ENCODE measurements at regions not wholly inside any gene's neighbourhood (a gene's known extent, or its start where the extent isn't known, plus 50 kb on each side); places are given as distances from the start of the nearest gene placed in this dataset.
A peak's percentile ranks its signal among the peaks of the same experiment; 100 is the strongest.
"Not testable (repeated sequence)": the region's sequence is repeated elsewhere in the genome, so short reads cannot be mapped to it uniquely, and the experiment has no call there.

DNA sequence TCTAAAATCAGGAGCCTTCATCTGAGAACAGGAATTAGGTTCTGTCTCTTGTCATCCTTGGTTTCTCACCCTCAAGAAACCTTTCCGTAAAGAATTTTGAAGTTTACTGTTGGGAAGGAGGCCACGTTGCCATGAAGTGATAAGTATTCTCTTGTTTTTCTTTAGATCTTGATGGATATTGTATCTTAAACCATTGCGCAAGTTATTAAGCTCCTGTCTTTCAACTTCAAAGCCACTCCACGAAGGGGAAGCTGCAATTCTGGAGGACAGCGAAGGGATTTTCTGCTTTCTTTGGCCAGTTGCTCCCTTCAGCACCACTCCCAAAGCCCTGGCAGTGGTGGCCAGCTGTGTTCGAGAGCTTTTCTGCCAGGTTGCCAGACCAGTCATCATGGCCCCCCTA lies 198.1 kb upstream of the EXOC2 start:
- DNase-seq = no peak

DNA sequence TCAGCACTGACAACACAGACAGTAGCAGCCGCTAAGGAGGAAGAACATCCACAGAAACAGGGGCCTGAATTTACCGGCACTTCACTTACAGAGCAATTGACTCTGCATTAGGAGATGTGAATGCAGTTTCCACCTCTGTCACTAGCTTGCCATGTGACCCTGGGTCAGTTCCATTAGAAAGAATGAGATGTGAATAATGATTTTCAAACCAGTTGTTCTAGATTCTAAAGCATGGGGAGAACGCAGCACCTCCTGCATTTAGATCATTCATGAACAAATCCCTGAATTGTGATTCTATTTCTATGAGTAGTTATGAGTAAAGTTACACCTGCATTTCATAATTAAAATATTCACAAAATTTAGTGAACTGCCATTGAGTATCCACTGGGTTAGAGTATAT lies 197.3 kb upstream of the EXOC2 start:
- DNase-seq = no peak

DNA sequence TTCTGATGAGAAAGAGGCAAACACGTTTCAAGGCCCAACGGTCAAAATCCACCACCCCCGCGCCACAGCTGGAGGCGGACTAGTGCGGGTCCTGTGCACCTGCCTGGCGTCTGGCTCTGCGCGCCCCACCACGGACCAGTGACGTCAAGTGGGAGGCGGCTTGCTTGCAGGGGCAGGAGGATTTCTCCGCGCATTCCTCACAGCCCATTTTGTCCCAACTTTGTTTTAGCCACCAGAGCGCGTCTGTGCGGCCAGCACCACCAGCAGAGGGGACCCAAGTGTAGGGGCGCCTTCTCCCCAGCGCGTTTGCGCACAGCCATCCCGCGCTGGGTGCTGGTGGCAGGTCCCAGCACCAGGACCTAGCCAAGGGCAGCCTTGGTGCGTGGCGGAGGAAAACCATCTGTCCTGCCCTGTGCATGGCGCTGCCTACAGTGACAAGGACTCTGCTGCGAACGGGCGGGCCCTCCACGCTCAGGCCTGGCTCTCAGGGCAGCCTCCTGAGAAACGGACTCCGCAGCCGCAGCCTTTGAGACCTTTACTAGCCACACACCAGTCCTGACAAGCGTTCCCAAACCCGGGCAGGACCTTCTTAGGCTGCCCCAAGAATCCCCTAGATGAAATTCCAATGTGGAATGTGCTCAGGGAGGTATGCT lies 194.8 kb upstream of the EXOC2 start:
- DNase-seq = no peak

DNA sequence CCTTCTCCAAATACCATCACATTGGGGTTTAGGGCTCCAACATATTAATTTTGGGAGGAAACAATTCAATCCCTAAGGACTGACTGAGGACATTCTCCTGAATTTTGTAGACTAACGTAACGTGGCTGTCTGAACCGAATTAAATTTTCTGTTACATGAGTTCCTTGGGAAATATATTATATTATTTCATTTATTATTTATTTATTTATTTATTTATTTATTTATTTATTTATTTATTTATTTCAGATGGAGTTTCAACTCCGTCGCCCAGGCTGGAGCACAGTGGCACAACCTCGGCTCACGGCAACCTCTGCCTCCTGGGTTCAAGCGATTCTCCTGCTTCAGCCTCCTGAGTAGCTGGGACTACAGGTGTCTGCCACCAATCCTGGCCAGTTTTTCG lies 193.2 kb upstream of the EXOC2 start:
- not testable (repeated sequence) for DNase-seq

DNA sequence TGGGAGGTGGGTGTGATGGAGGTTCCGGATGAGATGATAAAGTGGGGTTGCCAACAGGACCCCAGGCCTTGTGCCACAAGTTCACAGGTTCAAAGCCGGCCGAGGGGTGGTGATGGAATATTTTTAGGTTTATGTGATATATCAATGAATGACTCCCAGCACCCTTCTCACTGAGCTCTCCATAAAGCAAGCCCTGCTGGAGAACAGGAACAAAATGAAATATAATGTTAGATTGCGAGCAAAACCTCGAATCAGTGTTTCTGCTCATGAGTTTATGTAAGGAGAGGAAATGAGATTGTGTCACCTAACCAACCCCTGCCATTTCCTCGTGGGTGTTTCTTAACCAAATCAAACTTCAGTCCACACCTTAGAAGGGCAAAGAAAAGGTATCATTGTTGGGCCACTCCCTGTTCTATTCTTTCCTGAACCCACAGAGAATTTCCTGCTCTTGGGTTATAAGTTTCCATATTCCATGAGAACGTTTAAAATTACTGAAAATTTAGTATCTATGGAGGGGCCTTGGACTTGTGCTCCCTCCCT lies 192.2 kb upstream of the EXOC2 start:
- no peak for DNase-seq

DNA sequence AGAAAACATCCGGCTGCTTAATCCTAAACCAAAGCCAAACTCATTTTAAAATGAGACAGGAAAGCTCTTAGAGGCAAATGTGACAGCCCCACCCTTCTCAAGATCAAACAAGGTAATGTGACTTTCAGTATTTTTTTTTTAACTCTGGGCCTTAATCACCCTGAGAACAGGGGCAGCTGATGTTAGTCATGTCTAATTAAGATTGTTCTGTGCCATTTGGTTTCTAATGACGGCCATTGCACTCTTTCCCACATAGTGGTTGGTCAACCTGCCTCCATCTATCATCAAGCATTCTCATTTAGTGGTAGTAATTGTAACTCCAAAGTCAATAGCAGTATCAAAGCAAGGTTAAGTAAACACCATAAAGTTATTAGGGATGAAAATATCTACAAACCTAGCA lies 191.6 kb upstream of the EXOC2 start:
- no peak for DNase-seq

DNA sequence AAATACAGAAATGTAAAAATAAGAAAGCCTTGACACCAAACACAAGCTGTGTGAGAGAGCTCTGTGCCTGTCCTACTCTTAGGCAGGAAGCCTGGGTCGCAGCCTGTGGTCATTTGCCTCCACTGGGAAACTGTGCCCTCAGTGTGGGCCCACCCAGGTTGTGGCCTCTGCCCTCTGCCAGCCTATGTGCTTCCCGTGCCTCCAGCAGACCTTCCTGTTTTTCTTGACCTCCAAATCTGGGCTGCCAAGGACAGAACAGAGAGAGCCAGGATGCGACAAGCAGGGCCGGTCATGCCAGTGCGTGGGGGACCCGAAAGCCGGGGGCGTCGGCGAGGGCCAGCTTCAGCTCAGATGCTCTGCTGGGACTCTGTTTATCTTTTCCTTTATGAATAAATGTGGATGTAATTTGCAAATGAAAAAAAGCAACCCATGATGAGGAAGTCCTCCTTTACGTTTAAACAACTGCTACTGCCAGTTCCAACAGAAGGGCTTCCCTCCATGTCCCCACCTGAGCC lies 189.2 kb upstream of the EXOC2 start:
- DNase-seq = no peak

DNA sequence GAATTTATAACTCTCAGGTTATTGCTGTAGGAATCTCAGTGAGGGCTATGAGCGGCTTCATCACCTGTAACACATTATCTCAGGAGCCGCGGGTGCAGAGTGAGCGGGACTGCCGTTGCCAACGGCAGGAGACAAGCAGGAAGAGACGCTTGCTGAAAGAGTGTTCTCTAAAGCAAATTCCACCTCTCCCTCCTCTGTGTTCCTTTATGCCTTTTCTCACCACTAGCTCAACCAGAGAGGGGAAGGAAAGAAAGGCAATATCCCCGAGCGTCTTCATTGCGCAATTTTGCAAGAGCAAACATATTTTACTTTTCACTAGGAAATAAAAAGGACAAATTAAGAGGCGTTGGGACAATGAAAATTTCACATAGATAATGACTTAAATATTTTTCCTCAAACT lies 185.2 kb upstream of the EXOC2 start:
- DNase-seq = no peak

DNA sequence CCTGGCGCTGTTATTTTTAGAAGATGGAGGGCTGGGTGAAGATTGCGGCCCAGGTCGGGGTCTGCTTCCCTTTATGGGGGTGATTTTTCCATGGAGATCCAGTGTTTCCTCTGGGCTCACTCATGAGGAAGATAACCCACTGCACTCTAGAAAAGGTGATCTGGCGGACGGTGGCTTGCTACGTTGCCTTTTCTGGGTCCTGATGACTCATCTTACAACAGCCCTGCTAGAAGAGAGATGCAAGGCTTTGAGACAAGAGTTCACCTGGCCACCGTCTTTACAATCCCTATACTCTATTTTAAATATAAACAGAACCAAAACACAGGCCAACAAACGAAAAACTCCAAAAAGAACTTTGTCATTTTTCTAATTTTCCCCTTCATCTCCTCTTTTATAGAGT lies 182.1 kb upstream of the EXOC2 start:
- no peak for DNase-seq

DNA sequence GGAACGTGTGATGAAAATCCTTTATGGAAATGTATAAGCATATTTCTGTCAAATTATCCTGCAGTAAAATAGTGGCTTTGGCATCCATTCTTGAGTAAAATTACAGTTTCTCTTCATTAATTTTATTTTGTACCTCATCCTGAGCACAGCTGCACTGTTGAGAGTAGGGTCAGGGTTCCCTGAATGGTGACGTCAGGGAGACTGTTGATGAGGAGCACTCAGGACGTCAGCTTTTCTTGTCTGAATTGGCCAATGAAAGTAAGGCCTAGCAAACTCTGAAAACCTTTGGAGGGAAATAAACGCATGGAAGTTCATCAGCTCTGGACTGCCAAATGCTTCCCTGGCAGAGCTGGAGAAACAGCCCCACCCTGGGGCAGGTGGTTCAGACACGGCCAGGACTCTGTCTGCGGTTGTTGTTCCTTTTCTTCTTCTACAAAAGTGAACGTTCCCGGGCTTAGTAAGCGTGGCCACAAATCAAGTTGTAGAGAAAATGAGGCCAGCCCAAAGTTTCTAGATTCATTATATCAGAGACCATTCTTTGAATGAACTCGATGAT lies 179.7 kb upstream of the EXOC2 start:
- DNase-seq = no peak

DNA sequence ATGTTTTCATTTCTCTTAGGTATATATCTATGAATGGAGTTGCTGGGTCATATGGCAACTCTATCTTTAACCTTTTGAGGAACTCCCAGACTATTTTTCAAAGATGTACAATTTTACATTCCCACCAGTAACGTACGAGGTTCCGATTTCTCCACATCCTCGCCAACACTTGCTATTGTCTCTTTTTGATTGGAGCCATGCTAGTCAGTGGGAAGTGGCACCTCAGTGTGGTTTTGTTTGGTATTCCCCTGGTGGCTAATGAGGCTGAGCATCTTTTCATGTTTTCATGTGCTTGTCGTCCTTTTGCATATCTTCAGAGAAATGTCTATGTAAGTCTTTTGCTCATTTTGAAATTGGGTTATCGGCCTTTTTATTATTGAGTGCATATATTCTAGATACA lies 178.6 kb upstream of the EXOC2 start:
- DNase-seq = no peak

DNA sequence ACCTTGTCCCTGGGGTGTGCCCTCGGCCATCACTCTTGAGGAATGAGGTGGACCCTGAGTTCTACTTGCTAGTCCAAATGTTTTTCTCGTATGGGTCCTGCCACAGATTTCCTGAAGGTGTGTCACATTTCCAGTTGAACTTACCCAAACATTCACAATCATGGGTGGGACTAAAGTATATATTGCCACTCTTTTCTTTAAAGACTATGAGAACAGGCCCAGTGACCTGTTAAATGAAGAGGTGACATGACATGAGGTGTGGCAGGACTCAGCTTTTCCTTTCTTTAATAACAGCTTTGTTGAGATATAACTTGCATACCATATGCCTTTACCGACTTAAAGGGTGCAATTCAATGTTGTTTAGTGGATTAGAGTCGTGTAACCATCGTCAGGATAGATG lies 177.2 kb upstream of the EXOC2 start:
- DNase-seq = no peak

DNA sequence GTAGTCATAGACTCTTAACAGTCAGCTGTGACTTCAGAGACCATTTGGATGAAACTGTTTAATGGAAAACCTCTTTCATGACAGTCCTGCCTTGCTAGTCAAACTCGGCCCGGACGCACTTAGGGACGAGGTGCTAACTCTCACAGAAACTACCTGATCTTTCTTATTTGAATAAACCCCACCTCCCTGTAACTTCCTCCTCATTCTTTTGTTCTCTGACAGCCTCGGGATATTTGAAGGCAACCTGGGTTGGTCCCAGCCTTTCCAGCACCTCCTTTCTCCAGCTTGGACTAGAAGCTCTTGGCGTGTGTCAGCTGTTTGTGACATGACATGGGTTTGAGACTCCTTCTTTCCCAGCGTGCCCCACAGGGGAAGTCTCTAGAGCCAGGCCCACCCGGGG lies 175.3 kb upstream of the EXOC2 start:
- no peak for DNase-seq

DNA sequence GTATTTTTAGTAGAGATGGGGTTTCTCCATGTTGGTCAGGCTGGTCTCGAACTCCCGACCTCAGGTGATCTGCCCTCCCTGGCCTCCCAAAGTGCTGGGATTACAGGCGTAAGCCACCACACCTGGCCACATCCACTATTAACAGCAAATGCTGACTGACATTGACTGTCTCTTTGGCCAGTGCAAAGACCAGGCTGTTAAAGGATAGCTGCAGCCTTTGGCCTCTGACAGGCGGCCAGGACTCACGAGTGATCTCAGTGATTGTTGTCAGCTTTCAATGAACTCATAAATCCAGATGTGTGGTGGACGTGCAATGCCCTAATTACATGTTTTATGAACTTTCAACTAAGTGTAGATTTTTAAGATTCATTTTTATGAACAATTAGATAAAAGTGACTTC lies 174.4 kb upstream of the EXOC2 start:
- no peak for DNase-seq

DNA sequence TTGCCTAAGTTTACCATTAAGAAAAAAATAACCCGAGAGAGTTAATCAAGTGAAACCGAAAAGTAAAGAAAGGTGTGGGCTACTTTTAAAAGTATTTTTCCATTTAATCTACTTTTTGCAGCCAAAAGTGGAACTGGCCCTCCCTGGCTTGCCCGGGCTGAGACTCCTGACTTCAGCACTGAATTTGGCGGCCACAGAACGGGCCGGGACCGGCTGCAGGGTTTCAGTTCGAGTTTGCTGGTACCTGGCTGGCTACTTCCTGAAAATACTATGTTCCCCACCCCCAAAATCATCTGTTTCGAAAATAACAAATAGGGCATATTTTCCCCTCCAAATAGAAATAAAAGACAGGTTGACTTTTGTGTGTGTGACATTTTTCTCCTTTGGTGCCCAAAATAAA lies 173.4 kb upstream of the EXOC2 start:
- no peak for DNase-seq

DNA sequence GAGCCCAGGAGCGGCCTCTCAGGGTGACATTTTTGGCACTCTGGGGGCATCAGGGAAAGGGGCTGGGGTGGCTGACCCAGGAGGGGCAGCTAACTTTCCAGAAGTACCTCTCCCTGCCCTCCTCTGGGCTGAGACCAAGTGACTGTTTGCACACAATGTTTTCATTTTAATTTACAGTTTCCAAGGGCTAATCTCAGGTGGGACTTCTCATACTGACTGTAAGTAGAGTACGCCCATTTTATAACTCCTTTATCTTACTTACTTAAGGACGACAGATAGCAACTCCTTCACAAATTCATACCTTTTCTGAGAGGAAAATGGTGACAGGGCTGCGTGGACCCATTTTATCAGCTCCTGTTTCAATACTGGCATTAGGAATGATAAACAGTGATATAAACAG lies 172.9 kb upstream of the EXOC2 start:
- no peak for DNase-seq

DNA sequence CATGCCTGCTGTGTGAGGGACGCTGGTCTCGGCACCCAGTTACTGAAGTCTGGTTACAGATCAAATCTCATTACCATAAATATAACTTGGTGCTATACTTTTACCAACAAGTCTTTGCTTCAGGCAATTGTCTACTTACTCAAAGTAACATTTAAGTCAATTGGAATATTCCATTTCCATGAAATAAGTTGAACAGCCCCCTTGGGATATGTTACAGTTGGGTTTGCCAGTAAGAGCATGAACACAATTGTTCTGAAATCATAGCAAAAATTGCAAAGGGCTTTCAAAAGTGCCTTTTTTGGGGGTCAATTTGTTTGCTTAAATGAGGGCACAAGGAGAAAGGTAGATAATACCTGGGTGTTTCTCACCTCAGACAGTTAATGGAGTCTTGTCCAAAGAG lies 170.9 kb upstream of the EXOC2 start:
- DNase-seq = no peak

DNA sequence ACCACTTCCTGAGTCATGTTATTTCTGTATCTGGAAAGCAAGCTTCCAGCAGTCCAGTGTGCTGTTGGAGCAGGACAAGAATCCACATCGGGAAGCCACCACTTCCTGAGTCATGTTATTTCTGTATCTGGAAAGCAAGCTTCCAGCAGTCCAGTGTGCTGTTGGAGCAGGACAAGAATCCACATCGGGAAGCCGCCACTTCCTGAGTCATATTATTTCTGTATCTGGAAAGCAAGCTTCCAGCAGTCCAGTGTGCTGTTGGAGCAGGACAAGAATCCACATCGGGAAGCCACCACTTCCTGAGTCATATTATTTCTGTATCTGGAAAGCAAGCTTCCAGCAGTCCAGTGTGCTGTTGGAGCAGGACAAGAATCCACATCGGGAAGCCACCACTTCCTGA lies 170.2 kb upstream of the EXOC2 start:
- DNase-seq = not testable (repeated sequence)

DNA sequence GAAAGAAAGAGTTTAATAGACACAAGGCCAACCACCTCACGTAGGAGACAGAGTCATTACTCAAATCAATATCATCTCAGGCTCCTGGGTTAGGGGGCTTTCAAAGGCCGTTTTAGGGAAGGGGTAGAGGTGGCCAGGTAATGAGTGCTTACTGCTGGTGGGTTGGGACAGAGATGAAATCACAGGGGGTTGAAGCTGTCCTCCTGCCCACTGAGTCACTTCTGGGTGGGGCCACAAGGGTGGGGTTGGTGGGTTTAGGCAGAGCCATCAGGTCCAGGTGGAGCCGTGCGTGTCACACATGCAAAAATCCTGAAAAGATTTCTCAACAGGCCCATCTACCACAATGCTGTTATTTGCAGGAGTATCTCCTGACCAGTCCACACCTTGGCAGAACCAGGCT lies 167.0 kb upstream of the EXOC2 start:
- no peak for DNase-seq

DNA sequence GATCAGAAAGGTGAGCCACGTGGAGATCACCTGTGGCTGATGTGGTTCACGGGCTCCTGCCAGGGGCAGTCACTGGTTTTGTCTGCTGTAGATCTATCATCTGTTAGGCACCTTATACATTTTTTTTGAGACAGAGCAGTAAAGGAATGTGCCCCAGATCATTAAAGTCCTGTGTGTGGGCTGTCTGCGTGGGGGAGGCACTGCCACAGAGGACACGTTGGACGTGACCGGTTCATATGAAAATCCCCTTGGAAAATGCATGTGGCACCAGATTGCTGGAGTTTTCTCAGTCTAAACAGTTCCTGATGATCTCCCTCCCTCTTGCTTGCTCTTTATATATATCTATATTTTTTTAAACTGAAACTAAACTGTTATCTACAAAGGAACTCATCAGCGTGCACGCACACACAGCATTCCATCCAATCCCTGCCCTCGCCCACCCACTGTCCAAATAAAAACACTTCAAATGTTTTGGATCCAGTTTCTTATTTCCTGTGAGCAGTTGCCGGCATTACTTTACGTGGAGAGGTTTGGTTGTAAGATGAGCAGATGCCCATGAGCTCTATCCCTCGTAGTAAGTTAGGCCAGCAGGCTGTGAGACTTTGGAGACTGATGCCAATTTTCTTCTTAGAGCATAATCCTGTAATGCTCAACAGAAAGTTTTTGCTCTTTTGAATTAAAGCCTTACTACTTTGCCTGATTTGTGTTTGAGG lies 161.6 kb upstream of the EXOC2 start:
- peak; percentile 13 for DNase-seq

DNA sequence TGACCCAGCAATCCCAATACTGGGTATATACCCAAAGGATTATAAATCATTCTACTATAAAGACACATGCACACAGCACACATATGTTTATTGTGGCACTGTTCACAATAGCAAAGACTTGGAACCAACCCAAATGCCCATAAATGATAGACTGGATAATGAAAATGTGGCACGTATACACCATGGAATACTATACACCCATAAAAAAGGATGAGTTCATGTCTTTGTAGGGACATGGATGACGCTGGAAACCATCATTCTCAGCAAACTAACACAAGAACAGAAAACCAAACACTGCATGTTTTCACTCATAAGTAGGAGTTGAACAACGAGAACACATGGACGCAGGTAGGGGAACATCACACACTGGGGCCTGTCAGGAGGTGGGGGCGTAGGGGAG lies 159.3 kb upstream of the EXOC2 start:
- not testable (repeated sequence) for DNase-seq

DNA sequence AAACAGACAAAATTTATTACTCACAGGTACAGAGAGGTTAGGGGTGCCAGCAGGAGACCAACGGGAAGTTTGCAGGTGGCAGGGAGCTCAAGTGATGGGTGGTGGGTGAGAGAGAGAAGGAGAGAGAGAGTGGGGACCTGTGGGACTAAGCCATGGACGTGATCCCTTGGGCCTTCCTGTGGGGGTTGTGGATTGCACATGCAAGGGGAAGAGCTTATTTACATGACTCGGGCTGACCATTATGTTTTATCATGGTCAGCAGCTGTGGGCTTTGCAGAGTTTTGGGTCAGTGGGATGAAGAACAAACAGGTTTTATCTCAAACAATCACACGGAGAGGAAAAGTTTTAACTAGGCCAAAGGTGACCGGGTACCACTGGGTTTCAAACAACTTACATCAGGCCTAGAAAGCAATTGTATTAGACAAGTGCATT lies 156.2 kb upstream of the EXOC2 start:
- no peak for DNase-seq

DNA sequence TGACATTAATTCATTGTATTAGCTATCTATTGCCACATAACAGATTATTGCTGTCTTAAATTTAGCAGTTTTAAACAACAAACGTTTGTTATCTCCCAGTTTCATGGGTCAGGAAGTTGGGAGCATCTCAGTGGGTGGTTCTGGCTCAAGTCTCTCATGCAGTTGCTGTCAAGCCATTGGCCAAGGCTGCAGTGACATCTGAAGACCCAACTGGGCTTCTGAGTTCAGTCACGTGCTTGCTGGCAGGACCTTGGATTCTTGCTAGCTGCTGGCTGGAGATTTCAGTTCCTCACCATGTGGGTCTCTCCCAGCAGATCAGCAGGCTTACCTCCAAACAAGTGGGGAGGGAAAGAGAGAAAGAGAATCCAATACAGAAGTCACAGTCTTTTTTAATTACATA lies 152.6 kb upstream of the EXOC2 start:
- DNase-seq = no peak

DNA sequence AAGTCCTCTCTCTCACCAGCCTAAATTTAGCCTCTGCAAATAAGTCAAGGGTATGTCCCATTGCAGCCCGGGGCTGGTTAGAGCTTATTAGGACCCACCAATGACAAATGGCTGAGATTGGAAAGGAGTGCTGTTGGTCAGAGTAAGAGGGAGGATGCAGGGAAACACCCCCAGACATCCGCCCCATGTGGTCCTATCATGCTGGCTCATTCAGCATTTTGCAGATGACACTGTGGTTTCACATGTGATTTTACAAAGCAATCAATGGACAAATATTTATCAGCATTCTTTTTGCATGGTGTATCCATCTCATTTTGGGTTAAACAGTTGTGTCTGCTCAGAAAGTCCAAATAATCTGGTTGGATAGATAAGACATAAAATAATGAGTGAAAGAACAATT lies 152.2 kb upstream of the EXOC2 start:
- DNase-seq = no peak

Measured in fibroblast of skin of abdomen (primary cell).